GM12878 (cell line): ENCODE measurements at regions not wholly inside any gene's neighbourhood (a gene's known extent, or its start where the extent isn't known, plus 50 kb on each side); places are given as distances from the start of the nearest gene placed in this dataset.

Experiments
- ATAC-seq: fragments of 200-7000 bp; cut with Tn5 transposase; 3 replicates; pipeline ENCODE4 v1.9.1; 2020; ENCODE audit warnings: mild to moderate bottlenecking, moderate library complexity
- BruUV-seq: library from RNA; stranded (reverse); fragments of 400-500 nt; replicated peaks from 2 replicates; lab custom pipeline; 2021; lab: Mats Ljungman, UMichigan
- CTCF ChIA-PET: fragments of 300-600 bp; sonication (Branson Sonifier 250); formaldehyde crosslinking; extraction: SDS; loops from one replicate; lab custom pipeline; 2021; ENCODE audit warnings: inconsistent platforms; lab: Yijun Ruan, JAX
- POLR2A ChIA-PET: fragments of 350-600 bp; formaldehyde crosslinking; extraction: SDS; loops from one replicate; lab custom pipeline; 2021; ENCODE audit warnings: inconsistent platforms; lab: Charles Lee
- RAD21 ChIA-PET: fragments of 300-600 bp; sonication (Branson Sonifier 250); formaldehyde crosslinking; loops from one replicate; lab custom pipeline; 2023; ENCODE audit warnings: antibody characterized with exemption; ENCODE audit not compliant: unreplicated experiment; lab: Charles Lee
- SMC1A ChIA-PET: fragments of 300-600 bp; sonication (Branson Sonifier 250); formaldehyde crosslinking; loops from one replicate; lab custom pipeline; 2023; ENCODE audit not compliant: unreplicated experiment, uncharacterized antibody; lab: Charles Lee
- DNase-seq: peaks from one replicate; pipeline ENCODE4 v3.0.0-alpha.2; 2011; ENCODE audit warnings: low read depth, low spot score
- FAIRE-seq: peaks from 3 replicates; lab custom pipeline; 2011; peaks lifted over from hg19 to GRCh38; lab: Jason Lieb, UNC
- H2AFZ ChIP-seq: 2 replicates; pipeline ENCODE4 v1.6.0; 2011; ENCODE audit warnings: low read depth, low read length, control low read depth; ENCODE audit not compliant: control insufficient read depth
- H3K27ac ChIP-seq: 2 replicates; pipeline ENCODE4 v1.5.1; 2011; ENCODE audit warnings: control low read depth; ENCODE audit not compliant: control insufficient read depth, insufficient read depth
- H3K27me3 ChIP-seq, 2 experiments: replicated peaks in 1 of 2; 2 replicates each; pipeline versions ENCODE4 v1.6.0 to v1.6.1; 2011; ENCODE audit warnings: low read length in 1 of 2; ENCODE audit not compliant: control insufficient read depth in 2 of 2, insufficient read depth in 2 of 2
- H3K36me3 ChIP-seq, 2 experiments: 2 replicates each; pipeline ENCODE4 v1.5.1; 2011; ENCODE audit warnings: low read length in 1 of 2; ENCODE audit not compliant: control insufficient read depth in 2 of 2, insufficient read depth in 2 of 2
- H3K4me1 ChIP-seq: 2 replicates; pipeline ENCODE4 v1.6.1; 2011; ENCODE audit warnings: mild to moderate bottlenecking, low read length, moderate library complexity, mixed read lengths; ENCODE audit not compliant: control insufficient read depth, insufficient read depth
- H3K4me2 ChIP-seq: 2 replicates; pipeline ENCODE4 v1.6.0; 2011; ENCODE audit warnings: control low read depth; ENCODE audit not compliant: control insufficient read depth, insufficient read depth
- H3K4me3 ChIP-seq: fragments of 200-600 bp; sonication (generic); 2 replicates; pipeline ENCODE4 v1.5.1; 2016
- H3K79me2 ChIP-seq: 2 replicates; pipeline ENCODE4 v1.6.0; 2011; ENCODE audit warnings: low read length; ENCODE audit not compliant: control insufficient read depth, insufficient read depth
- H3K9ac ChIP-seq: 2 replicates; pipeline ENCODE4 v1.8.0; 2011; ENCODE audit warnings: low read length, control low read depth, mixed read lengths; ENCODE audit not compliant: control insufficient read depth, insufficient read depth
- H3K9me3 ChIP-seq: replicated peaks from 3 replicates; pipeline ENCODE4 v1.5.1; 2011; ENCODE audit warnings: mild to moderate bottlenecking, low read length; ENCODE audit not compliant: control insufficient read depth, insufficient read depth
- H4K20me1 ChIP-seq: 2 replicates; pipeline ENCODE4 v1.6.0; 2011; ENCODE audit not compliant: control insufficient read depth, insufficient read depth
- BMI1 ChIP-seq: fragments of 450-650 bp; IDR thresholded peaks from 2 replicates; pipeline ENCODE4 v1.6.1; 2016; ENCODE audit warnings: mild to moderate bottlenecking, moderate library complexity, borderline replicate concordance
- IRF4 ChIP-seq: IDR thresholded peaks from 2 replicates; pipeline ENCODE4 v1.6.1; 2011; ENCODE audit warnings: low read depth, low read length
- WGBS: methylation state at CpG from one replicate; pipeline ENCODE4 v1.1.6; 2016; ENCODE audit warnings: low lambda C conversion rate; ENCODE audit not compliant: insufficient replicate concordance, insufficient coverage; ENCODE audit errors: missing lambda C conversion rate; 5-methylcytosine and 5-hydroxymethylcytosine counted together
- in situ Hi-C: fragments of 300-500 bp; cut with MboI; formaldehyde crosslinking; loops from 9 replicates; pipeline ENCODE4 v1.14.3; 2018; ENCODE audit warnings: mixed read lengths
- intact Hi-C: fragments of 100-400 bp; cut with micrococcal nuclease; formaldehyde crosslinking; loops from one replicate; pipeline ENCODE4 v1.14.2; 2022; ENCODE audit not compliant: unreplicated experiment
- TF ChIP-seq, protein P1 (sequence below): fragments of 450-650 bp; IDR thresholded peaks from 2 replicates; pipeline ENCODE4 v1.6.1; 2017; ENCODE audit warnings: low read depth, mild to moderate bottlenecking, moderate library complexity

DNA sequence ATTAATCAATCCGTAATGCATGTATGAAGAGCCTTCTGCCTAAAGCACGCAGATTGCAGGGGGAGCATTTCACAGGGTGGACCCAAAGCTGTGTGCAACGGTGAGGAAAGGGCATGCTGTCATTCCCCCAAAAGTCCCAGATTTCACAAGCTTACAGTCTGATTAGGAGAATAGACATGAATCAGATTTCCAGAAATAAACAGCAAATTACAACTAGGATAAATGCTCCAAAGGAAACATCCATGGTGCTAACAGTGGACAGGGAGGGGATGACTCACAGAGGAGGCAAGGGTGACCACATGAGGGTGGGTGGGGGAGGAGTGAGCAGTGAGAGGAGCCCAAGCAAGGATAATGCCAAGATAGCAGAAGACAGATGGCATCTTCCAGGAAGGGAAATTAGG lies 258.4 kb upstream of the TAS2R1 start (continued):
- TF ChIP-seq, protein P1, sequence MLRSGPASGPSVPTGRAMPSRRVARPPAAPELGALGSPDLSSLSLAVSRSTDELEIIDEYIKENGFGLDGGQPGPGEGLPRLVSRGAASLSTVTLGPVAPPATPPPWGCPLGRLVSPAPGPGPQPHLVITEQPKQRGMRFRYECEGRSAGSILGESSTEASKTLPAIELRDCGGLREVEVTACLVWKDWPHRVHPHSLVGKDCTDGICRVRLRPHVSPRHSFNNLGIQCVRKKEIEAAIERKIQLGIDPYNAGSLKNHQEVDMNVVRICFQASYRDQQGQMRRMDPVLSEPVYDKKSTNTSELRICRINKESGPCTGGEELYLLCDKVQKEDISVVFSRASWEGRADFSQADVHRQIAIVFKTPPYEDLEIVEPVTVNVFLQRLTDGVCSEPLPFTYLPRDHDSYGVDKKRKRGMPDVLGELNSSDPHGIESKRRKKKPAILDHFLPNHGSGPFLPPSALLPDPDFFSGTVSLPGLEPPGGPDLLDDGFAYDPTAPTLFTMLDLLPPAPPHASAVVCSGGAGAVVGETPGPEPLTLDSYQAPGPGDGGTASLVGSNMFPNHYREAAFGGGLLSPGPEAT: no peak
- TF ChIP-seq, all 136 proteins: peak for 0

DNA sequence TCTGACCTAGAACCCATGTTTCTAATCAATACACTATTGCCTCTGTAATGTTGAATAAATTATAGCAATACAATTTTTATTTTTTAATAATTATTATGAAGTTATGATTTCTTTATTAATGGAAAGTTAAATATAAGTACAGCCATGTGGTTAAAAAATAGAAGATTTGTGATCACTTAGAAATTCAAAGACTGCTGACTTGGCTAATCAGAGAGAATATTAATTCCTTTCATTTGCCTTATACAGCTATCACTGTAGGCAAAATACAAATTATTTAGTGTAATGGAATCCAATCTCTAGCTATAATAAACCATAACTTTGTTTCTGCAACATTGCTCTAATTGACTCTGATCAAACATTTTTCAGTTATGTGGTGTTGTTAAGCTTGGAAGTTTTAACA lies 255.0 kb upstream of the TAS2R1 start:
- no peaks in the 10 kb centered on the region for H3K9me3 ChIP-seq
- H2AFZ ChIP-seq: no peak overlapping the region
- no peak for ATAC-seq
- RAD21 ChIA-PET: no interaction called here
- no peaks in the 10 kb centered on the region for H3K27me3 ChIP-seq
- no peaks in the 10 kb centered on the region for H4K20me1 ChIP-seq
- H3K27ac ChIP-seq: no peak overlapping the region
- no peaks in the 10 kb centered on the region for H3K4me1 ChIP-seq
- H3K4me3 ChIP-seq: no peak overlapping the region
- POLR2A ChIA-PET: no interaction called here
- in situ Hi-C loops (no loop called here), intact Hi-C loops (no loop called here)
- no peaks in the 10 kb centered on the region for H3K36me3 ChIP-seq
- no peak for TF ChIP-seq IRF4
- BruUV-seq: no TSS peak
- DNase-seq: no peak
- no peak overlapping the region for H3K4me2 ChIP-seq
- FAIRE-seq: no peak
- CTCF ChIA-PET: interaction anchor here (1.3 kb wide), 1 partner anchor 17 kb away, joined by 4 read pairs; no protein-coding TSS in a partner anchor
- no peaks in the 10 kb centered on the region for H3K79me2 ChIP-seq
- SMC1A ChIA-PET: interaction anchor here (0.6 kb wide), 1 partner anchor 764 kb away, joined by 4 read pairs; no protein-coding TSS in a partner anchor
- H3K9ac ChIP-seq: no peak overlapping the region

DNA sequence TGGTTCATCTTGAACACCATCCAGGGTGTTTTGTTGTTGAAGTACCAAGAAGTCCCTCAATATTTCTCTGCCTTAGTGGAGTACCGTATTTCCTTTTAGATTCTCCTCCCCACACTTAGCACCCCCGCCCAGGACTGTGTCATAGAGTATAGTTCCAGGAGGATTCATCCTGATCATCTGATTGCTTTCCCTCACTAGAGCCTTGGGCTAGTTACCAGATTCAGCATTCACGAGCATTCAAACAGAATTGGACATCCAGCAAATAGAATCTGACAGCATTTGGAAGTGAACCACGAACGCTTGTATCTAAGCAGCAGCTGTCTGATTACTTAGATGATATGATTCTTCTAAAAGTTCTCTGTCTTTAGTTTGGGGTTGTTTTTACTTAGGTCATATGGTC lies 248.1 kb upstream of the TAS2R1 start:
- no TSS peak for BruUV-seq
- no peak overlapping the region for H3K4me3 ChIP-seq
- no peak for TF ChIP-seq BMI1
- TF ChIP-seq, all 136 proteins: peak for 0
- no peaks in the 10 kb centered on the region for H3K9me3 ChIP-seq
- H3K4me1 ChIP-seq: no peaks in the 10 kb centered on the region
- H3K36me3 ChIP-seq: no peaks in the 10 kb centered on the region
- FAIRE-seq (no peak), DNase-seq (no peak), ATAC-seq (no peak)
- no peak overlapping the region for H2AFZ ChIP-seq
- H3K9ac ChIP-seq: no peak overlapping the region
- ChIA-PET CTCF (interaction anchor here (0.7 kb wide), 1 partner anchor 29 kb away, joined by 4 read pairs; no protein-coding TSS in a partner anchor), POLR2A (no interaction called here), RAD21 (no interaction called here), SMC1A (no interaction called here)
- H4K20me1 ChIP-seq: no peaks in the 10 kb centered on the region
- in situ Hi-C loops: no loop called here
- WGBS: 29% methylated on average over 5 of the region's 5 CpGs
- intact Hi-C loops: no loop called here
- H3K27ac ChIP-seq: no peak overlapping the region
- no peaks in the 10 kb centered on the region for H3K79me2 ChIP-seq
- H3K4me2 ChIP-seq: no peak overlapping the region
- no peaks in the 10 kb centered on the region for H3K27me3 ChIP-seq
